HL-60 (cell line): ENCODE measurements at regions not wholly inside any gene's neighbourhood (a gene's known extent, or its start where the extent isn't known, plus 50 kb on each side); places are given as distances from the start of the nearest gene placed in this dataset.

Source experiments
- POLR2AphosphoS5 ChIP-seq: IDR thresholded peaks from 2 replicates; pipeline ENCODE4 v1.6.1; 2012; ENCODE audit warnings: low read depth
- SPI1 ChIP-seq: IDR thresholded peaks from 2 replicates; pipeline ENCODE4 v1.6.1; 2012; ENCODE audit warnings: low read depth, mild to moderate bottlenecking, borderline replicate concordance
- TF ChIP-seq, protein P1 (sequence below): IDR thresholded peaks from one replicate; pipeline ENCODE4 v1.5.1; 2011; ENCODE audit warnings: low read length, control low read depth, inconsistent platforms; ENCODE audit not compliant: insufficient read depth
- TF ChIP-seq, protein P2 (sequence below): IDR thresholded peaks from 2 replicates; pipeline ENCODE4 v1.6.1; 2012; ENCODE audit warnings: low read depth; ENCODE audit not compliant: insufficient replicate concordance

- TF ChIP-seq SPI1 (no peak), POLR2AphosphoS5 (no peak)
- TF ChIP-seq, protein P1, sequence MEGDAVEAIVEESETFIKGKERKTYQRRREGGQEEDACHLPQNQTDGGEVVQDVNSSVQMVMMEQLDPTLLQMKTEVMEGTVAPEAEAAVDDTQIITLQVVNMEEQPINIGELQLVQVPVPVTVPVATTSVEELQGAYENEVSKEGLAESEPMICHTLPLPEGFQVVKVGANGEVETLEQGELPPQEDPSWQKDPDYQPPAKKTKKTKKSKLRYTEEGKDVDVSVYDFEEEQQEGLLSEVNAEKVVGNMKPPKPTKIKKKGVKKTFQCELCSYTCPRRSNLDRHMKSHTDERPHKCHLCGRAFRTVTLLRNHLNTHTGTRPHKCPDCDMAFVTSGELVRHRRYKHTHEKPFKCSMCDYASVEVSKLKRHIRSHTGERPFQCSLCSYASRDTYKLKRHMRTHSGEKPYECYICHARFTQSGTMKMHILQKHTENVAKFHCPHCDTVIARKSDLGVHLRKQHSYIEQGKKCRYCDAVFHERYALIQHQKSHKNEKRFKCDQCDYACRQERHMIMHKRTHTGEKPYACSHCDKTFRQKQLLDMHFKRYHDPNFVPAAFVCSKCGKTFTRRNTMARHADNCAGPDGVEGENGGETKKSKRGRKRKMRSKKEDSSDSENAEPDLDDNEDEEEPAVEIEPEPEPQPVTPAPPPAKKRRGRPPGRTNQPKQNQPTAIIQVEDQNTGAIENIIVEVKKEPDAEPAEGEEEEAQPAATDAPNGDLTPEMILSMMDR, result no peak
- TF ChIP-seq, protein P2, sequence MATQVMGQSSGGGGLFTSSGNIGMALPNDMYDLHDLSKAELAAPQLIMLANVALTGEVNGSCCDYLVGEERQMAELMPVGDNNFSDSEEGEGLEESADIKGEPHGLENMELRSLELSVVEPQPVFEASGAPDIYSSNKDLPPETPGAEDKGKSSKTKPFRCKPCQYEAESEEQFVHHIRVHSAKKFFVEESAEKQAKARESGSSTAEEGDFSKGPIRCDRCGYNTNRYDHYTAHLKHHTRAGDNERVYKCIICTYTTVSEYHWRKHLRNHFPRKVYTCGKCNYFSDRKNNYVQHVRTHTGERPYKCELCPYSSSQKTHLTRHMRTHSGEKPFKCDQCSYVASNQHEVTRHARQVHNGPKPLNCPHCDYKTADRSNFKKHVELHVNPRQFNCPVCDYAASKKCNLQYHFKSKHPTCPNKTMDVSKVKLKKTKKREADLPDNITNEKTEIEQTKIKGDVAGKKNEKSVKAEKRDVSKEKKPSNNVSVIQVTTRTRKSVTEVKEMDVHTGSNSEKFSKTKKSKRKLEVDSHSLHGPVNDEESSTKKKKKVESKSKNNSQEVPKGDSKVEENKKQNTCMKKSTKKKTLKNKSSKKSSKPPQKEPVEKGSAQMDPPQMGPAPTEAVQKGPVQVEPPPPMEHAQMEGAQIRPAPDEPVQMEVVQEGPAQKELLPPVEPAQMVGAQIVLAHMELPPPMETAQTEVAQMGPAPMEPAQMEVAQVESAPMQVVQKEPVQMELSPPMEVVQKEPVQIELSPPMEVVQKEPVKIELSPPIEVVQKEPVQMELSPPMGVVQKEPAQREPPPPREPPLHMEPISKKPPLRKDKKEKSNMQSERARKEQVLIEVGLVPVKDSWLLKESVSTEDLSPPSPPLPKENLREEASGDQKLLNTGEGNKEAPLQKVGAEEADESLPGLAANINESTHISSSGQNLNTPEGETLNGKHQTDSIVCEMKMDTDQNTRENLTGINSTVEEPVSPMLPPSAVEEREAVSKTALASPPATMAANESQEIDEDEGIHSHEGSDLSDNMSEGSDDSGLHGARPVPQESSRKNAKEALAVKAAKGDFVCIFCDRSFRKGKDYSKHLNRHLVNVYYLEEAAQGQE, result no peak
Observed at GRCh38 chr14:62557416-62557815, 487.8 kb downstream of the KCNH5 start.
